CD8-positive, alpha-beta memory T cell (primary cell): ENCODE measurements at regions not wholly inside any gene's neighbourhood (a gene's known extent, or its start where the extent isn't known, plus 50 kb on each side); places are given as distances from the start of the nearest gene placed in this dataset.
"Not testable (repeated sequence)": the region's sequence is repeated elsewhere in the genome, so short reads cannot be mapped to it uniquely, and the experiment has no call there.

Experiments used
- CTCF ChIA-PET: fragments of 350-600 bp; sonication (Branson Sonifier 250); formaldehyde crosslinking; loops from one replicate; lab custom pipeline; 2021; ENCODE audit warnings: antibody characterized with exemption; lab: Charles Lee
- POLR2A ChIA-PET: fragments of 350-600 bp; sonication (Branson Sonifier 250); formaldehyde crosslinking; loops from one replicate; lab custom pipeline; 2021; ENCODE audit warnings: antibody characterized with exemption; lab: Charles Lee
- DNase-seq, 5 donors: peaks; one replicate each; pipeline versions ENCODE4 v3.0.0 to v3.0.0-alpha.2; 2020 to 2022; ENCODE audit warnings: mixed read lengths in 1 of 5
- H3K27ac ChIP-seq: one replicate; pipeline ENCODE4 v1.7.0; 2013; ENCODE audit warnings: low read depth, mild to moderate bottlenecking, low read length, moderate library complexity
- H3K27me3 ChIP-seq: 2 replicates; pipeline ENCODE4 v1.7.0; 2013; ENCODE audit warnings: low read length, mild to moderate bottlenecking; ENCODE audit not compliant: insufficient read depth, poor library complexity, severe bottlenecking
- H3K36me3 ChIP-seq: 2 replicates; pipeline ENCODE4 v1.7.0; 2013; ENCODE audit warnings: mild to moderate bottlenecking, low read length, moderate library complexity; ENCODE audit not compliant: insufficient read depth
- H3K4me1 ChIP-seq: 2 replicates; pipeline ENCODE4 v1.7.0; 2013; ENCODE audit warnings: mild to moderate bottlenecking, low read length, moderate library complexity; ENCODE audit not compliant: insufficient read depth
- H3K4me3 ChIP-seq: 2 replicates; pipeline ENCODE4 v1.7.0; 2013; ENCODE audit warnings: mild to moderate bottlenecking, low read length
- H3K9me3 ChIP-seq: 2 replicates; pipeline ENCODE4 v1.7.0; 2013; ENCODE audit warnings: mild to moderate bottlenecking, low read length
- H3K27ac Mint-ChIP-seq, 8 donors: one replicate each; pipeline ENCODE4 v1.8.0; 2020 to 2021; ENCODE audit warnings: mixed read lengths in 8 of 8, mild to moderate bottlenecking in 6 of 8, inconsistent platforms in 3 of 8, moderate library complexity in 3 of 8
- H3K27me3 Mint-ChIP-seq, 2 donors: one replicate each; pipeline ENCODE4 v1.8.0; 2020 to 2021; ENCODE audit warnings: mixed read lengths in 2 of 2, mild to moderate bottlenecking in 1 of 2, moderate library complexity in 1 of 2
- H3K36me3 Mint-ChIP-seq, 3 donors: one replicate each; pipeline ENCODE4 v1.8.0; 2020 to 2021; ENCODE audit warnings: mixed read lengths in 3 of 3, inconsistent platforms in 1 of 3, mild to moderate bottlenecking in 1 of 3
- H3K4me1 Mint-ChIP-seq, 3 donors: one replicate each; pipeline ENCODE4 v1.8.0; 2020 to 2021; ENCODE audit warnings: mixed read lengths in 3 of 3, inconsistent platforms in 1 of 3, mild to moderate bottlenecking in 1 of 3
- H3K4me3 Mint-ChIP-seq, 7 donors: one replicate each; pipeline ENCODE4 v1.8.0; 2020 to 2021; ENCODE audit warnings: mixed read lengths in 7 of 7, mild to moderate bottlenecking in 6 of 7, moderate library complexity in 4 of 7, inconsistent platforms in 2 of 7
- H3K9me3 Mint-ChIP-seq, 5 donors: one replicate each; pipeline ENCODE4 v1.8.0; 2020 to 2022; ENCODE audit warnings: mixed read lengths in 5 of 5, mild to moderate bottlenecking in 3 of 5, moderate library complexity in 2 of 5, inconsistent platforms in 1 of 5

GRCh38 chr7:65722361-65722792, 150.5 kb upstream of the VKORC1L1 start:
- H3K36me3 Mint-ChIP-seq = peaks cover 0 to 21% (median 3%) of the 10 kb centered on the region in 3 donors
- H3K4me1 Mint-ChIP-seq = peaks cover 0 to 5% (median 2%) of the 10 kb centered on the region in 3 donors
- CTCF ChIA-PET = no interaction called here
- Histone ChIP-seq H3K27ac (no peak overlapping the region), H3K4me3 (no peak overlapping the region), H3K4me1 (no peaks in the 10 kb centered on the region), H3K9me3 (no peaks in the 10 kb centered on the region), H3K36me3 (no peaks in the 10 kb centered on the region), H3K27me3 (no peaks in the 10 kb centered on the region)
- peak overlapping the region in 1 of 7 donors; percentile 34 for H3K4me3 Mint-ChIP-seq
- no peaks in the 10 kb centered on the region for H3K9me3 Mint-ChIP-seq
- DNase-seq = peak; percentile 56 to 79 (median 61)
- peak overlapping the region in 2 of 8 donors; percentile 27 to 49 for H3K27ac Mint-ChIP-seq
- POLR2A ChIA-PET = interaction anchor here (0.7 kb wide), 1 partner anchor 430 kb away, joined by 4 read pairs; no protein-coding TSS in a partner anchor
- H3K27me3 Mint-ChIP-seq = no peaks in the 10 kb centered on the region

DNA sequence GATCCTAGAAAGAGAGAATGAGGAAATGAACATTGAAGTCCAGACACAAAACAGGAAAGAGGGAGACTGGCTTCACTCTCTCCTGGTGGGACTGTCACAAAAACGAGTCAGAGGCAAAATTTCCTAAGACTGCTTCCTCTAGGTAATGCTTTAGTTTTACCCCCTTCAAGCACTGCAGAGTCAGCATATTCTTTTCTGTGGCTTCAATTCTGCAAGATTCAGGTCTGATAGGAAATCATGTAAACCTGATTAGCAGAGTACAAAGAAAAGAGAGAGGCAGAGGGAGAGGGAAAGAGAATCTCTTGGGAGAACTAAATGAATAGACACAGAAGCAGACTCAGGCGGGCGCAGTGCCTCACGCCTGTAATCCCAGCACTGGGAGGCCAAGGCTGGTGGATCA, 145.7 kb upstream of the VKORC1L1 start:
- H3K9me3 Mint-ChIP-seq, H3K27ac ChIP-seq, H3K4me3 Mint-ChIP-seq, H3K9me3 ChIP-seq, H3K4me1 Mint-ChIP-seq, POLR2A ChIA-PET, H3K27me3 ChIP-seq, H3K36me3 ChIP-seq, CTCF ChIA-PET, H3K4me1 ChIP-seq, DNase-seq, H3K27me3 Mint-ChIP-seq, H3K27ac Mint-ChIP-seq, H3K4me3 ChIP-seq: not testable (repeated sequence)
- H3K36me3 Mint-ChIP-seq = peaks cover 0 to 24% (median 5%) of the 10 kb centered on the region in 3 donors

- Mint-ChIP-seq H3K4me1 (peaks cover 0 to 4% (median 0%) of the 10 kb centered on the region in 3 donors), H3K27me3 (no peaks in the 10 kb centered on the region), H3K9me3 (peaks cover 0 to 2% (median 0%) of the 10 kb centered on the region in 5 donors), H3K27ac (peak overlapping the region in 1 of 8 donors; percentile 81), H3K36me3 (peaks cover 0 to 22% (median 8%) of the 10 kb centered on the region in 3 donors), H3K4me3 (no peak overlapping the region)
- H3K4me3 ChIP-seq = no peak overlapping the region
- no peak for DNase-seq
- ChIA-PET POLR2A (no interaction called here), CTCF (no interaction called here)
- no peaks in the 10 kb centered on the region for H3K27me3 ChIP-seq
- no peaks in the 10 kb centered on the region for H3K4me1 ChIP-seq
- no peaks in the 10 kb centered on the region for H3K36me3 ChIP-seq
- H3K27ac ChIP-seq = no peak overlapping the region
- H3K9me3 ChIP-seq = no peaks in the 10 kb centered on the region
Observed at GRCh38 chr7:65731129-65731528, 141.7 kb upstream of the VKORC1L1 start.

DNA sequence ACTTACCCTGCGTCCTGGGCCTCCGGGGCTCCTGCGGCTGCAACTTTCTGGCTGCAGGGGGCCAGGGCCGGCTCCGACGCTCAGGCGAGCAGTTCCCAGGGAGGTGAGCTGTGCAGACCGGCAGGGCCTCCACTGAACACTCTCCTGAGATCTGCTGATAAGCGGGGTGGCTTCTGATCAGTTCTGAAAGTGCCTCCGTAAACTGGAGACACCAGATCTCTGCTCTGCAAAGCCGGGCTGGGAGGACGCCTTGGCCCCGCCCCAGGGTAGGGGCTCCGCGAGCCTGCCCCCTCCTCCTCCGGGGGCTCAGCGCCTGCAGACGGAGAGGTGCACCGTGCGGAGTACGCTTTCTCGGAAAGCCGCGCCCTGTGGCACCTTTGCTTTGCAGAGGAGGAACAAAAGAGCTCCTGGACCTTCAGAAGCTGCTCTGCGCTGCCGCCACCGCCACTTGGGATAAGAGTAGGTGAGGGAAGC, 141.3 kb upstream of the VKORC1L1 start:
- CTCF ChIA-PET = no interaction called here
- H3K27ac ChIP-seq = no peak overlapping the region
- H3K4me1 ChIP-seq = no peaks in the 10 kb centered on the region
- H3K27me3 ChIP-seq = no peaks in the 10 kb centered on the region
- no peaks in the 10 kb centered on the region for H3K27me3 Mint-ChIP-seq
- H3K9me3 Mint-ChIP-seq = peaks cover 0 to 2% (median 0%) of the 10 kb centered on the region in 5 donors
- peaks cover 0 to 4% (median 0%) of the 10 kb centered on the region in 3 donors for H3K4me1 Mint-ChIP-seq
- no peak for DNase-seq
- POLR2A ChIA-PET = no interaction called here
- H3K36me3 ChIP-seq = no peaks in the 10 kb centered on the region
- no peak overlapping the region for H3K27ac Mint-ChIP-seq
- H3K9me3 ChIP-seq = no peaks in the 10 kb centered on the region
- H3K36me3 Mint-ChIP-seq = peaks cover 0 to 21% (median 7%) of the 10 kb centered on the region in 3 donors
- no peak overlapping the region for H3K4me3 ChIP-seq
- no peak overlapping the region for H3K4me3 Mint-ChIP-seq

- no peak overlapping the region for H3K27ac ChIP-seq
- no peak for DNase-seq
- Mint-ChIP-seq H3K36me3 (peaks cover 0 to 17% (median 4%) of the 10 kb centered on the region in 3 donors), H3K4me3 (no peak overlapping the region), H3K27ac (no peak overlapping the region), H3K4me1 (peaks cover 5 to 11% (median 9%) of the 10 kb centered on the region in 3 donors), H3K27me3 (no peaks in the 10 kb centered on the region), H3K9me3 (no peaks in the 10 kb centered on the region)
- no peaks in the 10 kb centered on the region for H3K4me1 ChIP-seq
- no peaks in the 10 kb centered on the region for H3K9me3 ChIP-seq
- ChIA-PET CTCF (no interaction called here), POLR2A (no interaction called here)
- no peaks in the 10 kb centered on the region for H3K36me3 ChIP-seq
- H3K27me3 ChIP-seq = no peaks in the 10 kb centered on the region
- no peak overlapping the region for H3K4me3 ChIP-seq
Observed at GRCh38 chr7:65744406-65744805, 128.5 kb upstream of the VKORC1L1 start.

- H3K4me3 Mint-ChIP-seq = no peak overlapping the region
- H3K27ac Mint-ChIP-seq = no peak overlapping the region
- H3K4me1 ChIP-seq = peaks cover 6% of the 10 kb centered on the region
- peaks cover 0 to 10% (median 4%) of the 10 kb centered on the region in 3 donors for H3K36me3 Mint-ChIP-seq
- ChIA-PET POLR2A (no interaction called here), CTCF (no interaction called here)
- no peak for DNase-seq
- no peak overlapping the region for H3K4me3 ChIP-seq
- no peaks in the 10 kb centered on the region for H3K27me3 ChIP-seq
- H3K4me1 Mint-ChIP-seq = peaks cover 8 to 16% (median 16%) of the 10 kb centered on the region in 3 donors
- no peaks in the 10 kb centered on the region for H3K27me3 Mint-ChIP-seq
- no peak overlapping the region for H3K27ac ChIP-seq
- H3K9me3 ChIP-seq = no peaks in the 10 kb centered on the region
- no peaks in the 10 kb centered on the region for H3K36me3 ChIP-seq
- no peaks in the 10 kb centered on the region for H3K9me3 Mint-ChIP-seq
Observed at GRCh38 chr7:65746398-65746669, 126.5 kb upstream of the VKORC1L1 start.

DNA sequence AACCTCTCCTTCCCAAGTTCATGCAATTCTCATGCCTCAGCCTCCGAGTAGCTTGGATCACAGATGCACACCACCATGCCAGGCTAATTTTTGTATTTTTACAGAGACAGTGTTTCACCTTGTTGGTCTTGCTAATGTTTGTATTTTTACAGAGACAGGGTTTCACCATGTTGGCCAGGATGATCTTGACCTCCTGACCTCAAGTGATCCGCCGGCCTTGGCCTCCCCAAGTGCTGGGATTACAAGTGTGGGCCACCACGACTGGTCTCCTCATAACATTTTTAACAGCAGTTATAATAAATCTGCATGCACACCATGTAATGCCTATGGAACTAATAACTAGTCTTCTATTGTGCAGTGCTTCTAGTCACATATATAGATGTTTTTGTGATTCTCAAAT, 123.8 kb upstream of the VKORC1L1 start:
- Histone ChIP-seq H3K36me3 (no peaks in the 10 kb centered on the region), H3K9me3 (no peaks in the 10 kb centered on the region), H3K27me3 (no peaks in the 10 kb centered on the region), H3K27ac (no peak overlapping the region), H3K4me1 (peaks cover 9% of the 10 kb centered on the region), H3K4me3 (no peak overlapping the region)
- H3K4me3 Mint-ChIP-seq = peak overlapping the region in 1 of 7 donors; percentile 93
- no peaks in the 10 kb centered on the region for H3K27me3 Mint-ChIP-seq
- H3K4me1 Mint-ChIP-seq = peaks cover 13 to 40% (median 20%) of the 10 kb centered on the region in 3 donors
- ChIA-PET CTCF (no interaction called here), POLR2A (no interaction called here)
- no peaks in the 10 kb centered on the region for H3K9me3 Mint-ChIP-seq
- DNase-seq = no peak
- no peak overlapping the region for H3K27ac Mint-ChIP-seq
- peaks cover 0 to 27% (median 0%) of the 10 kb centered on the region in 3 donors for H3K36me3 Mint-ChIP-seq

GRCh38 chr7:65749518-65749917, 123.4 kb upstream of the VKORC1L1 start:
- no peak overlapping the region for H3K27ac Mint-ChIP-seq
- no peak overlapping the region for H3K4me3 ChIP-seq
- no peak overlapping the region for H3K27ac ChIP-seq
- H3K27me3 Mint-ChIP-seq = no peaks in the 10 kb centered on the region
- H3K4me3 Mint-ChIP-seq = peak overlapping the region in 6 of 7 donors; percentile 90 to 100 (median 94)
- H3K4me1 Mint-ChIP-seq = peaks cover 11 to 41% (median 20%) of the 10 kb centered on the region in 3 donors
- no peaks in the 10 kb centered on the region for H3K9me3 Mint-ChIP-seq
- peaks cover 0 to 29% (median 0%) of the 10 kb centered on the region in 3 donors for H3K36me3 Mint-ChIP-seq
- H3K4me1 ChIP-seq = peaks cover 9% of the 10 kb centered on the region
- no peak for DNase-seq
- ChIA-PET CTCF (no interaction called here), POLR2A (interaction anchor here (1.2 kb wide), 1 partner anchor 21 kb away, joined by 3 read pairs; no protein-coding TSS in a partner anchor)
- H3K27me3 ChIP-seq = no peaks in the 10 kb centered on the region
- H3K9me3 ChIP-seq = no peaks in the 10 kb centered on the region
- H3K36me3 ChIP-seq = peaks cover under 1% of the 10 kb centered on the region
